AG09319 (cell line): ENCODE measurements at regions not wholly inside any gene's neighbourhood (a gene's known extent, or its start where the extent isn't known, plus 50 kb on each side); places are given as distances from the start of the nearest gene placed in this dataset.

Experiments used
- DNase-seq: peaks from one replicate; pipeline ENCODE4 v3.0.0-alpha.2; 2010; ENCODE audit warnings: low read depth; ENCODE audit errors: extremely low read depth
- CTCF ChIP-seq: IDR thresholded peaks from 2 replicates; pipeline ENCODE4 v1.5.1; 2011; ENCODE audit warnings: low read depth, mild to moderate bottlenecking, inconsistent platforms, low read length, moderate library complexity

- DNase-seq: no peak
- TF ChIP-seq CTCF: no peak
These were observed 465.4 kb downstream of the FAT4 start for GRCh38 chr4:125780164-125780563.

- DNase-seq: no peak
- no peak for TF ChIP-seq CTCF
These were observed 466.0 kb downstream of the FAT4 start for GRCh38 chr4:125780747-125781146.

- no peak for TF ChIP-seq CTCF
- no peak for DNase-seq
These were observed 466.9 kb downstream of the FAT4 start for GRCh38 chr4:125781651-125782050.

GRCh38 chr4:125784741-125785140 lies 470.0 kb downstream of the FAT4 start:
- DNase-seq: no peak
- no peak for TF ChIP-seq CTCF

GRCh38 chr4:125787707-125788106 lies 473.0 kb downstream of the FAT4 start:
- no peak for DNase-seq
- peak; percentile 15 for TF ChIP-seq CTCF

- TF ChIP-seq CTCF: no peak
- peak; percentile 1 for DNase-seq
These were observed 474.3 kb downstream of the FAT4 start for GRCh38 chr4:125789023-125789422.

GRCh38 chr4:125791896-125792295 lies 477.1 kb downstream of the FAT4 start:
- no peak for DNase-seq
- TF ChIP-seq CTCF: no peak
